Skeletal muscle tissue (tissue), 3 donors: ENCODE measurements at regions not wholly inside any gene's neighbourhood (a gene's known extent, or its start where the extent isn't known, plus 50 kb on each side); places are given as distances from the start of the nearest gene placed in this dataset.
"Not testable (repeated sequence)": the region's sequence is repeated elsewhere in the genome, so short reads cannot be mapped to it uniquely, and the experiment has no call there.

Experiments
- H3K27ac ChIP-seq: one replicate; pipeline ENCODE4 v1.7.0; 2013; ENCODE audit warnings: mild to moderate bottlenecking, low read depth, low read length, inconsistent platforms
- H3K27me3 ChIP-seq, 3 donors: one replicate each; pipeline ENCODE4 v1.7.0; 2013; ENCODE audit warnings: low read length in 3 of 3; ENCODE audit not compliant: control insufficient read depth in 3 of 3, insufficient read depth in 3 of 3
- H3K36me3 ChIP-seq, 3 donors: one replicate each; pipeline ENCODE4 v1.7.0; 2013; ENCODE audit warnings: low read length in 3 of 3; ENCODE audit not compliant: control insufficient read depth in 3 of 3, insufficient read depth in 3 of 3
- H3K4me1 ChIP-seq, 3 donors: one replicate each; pipeline ENCODE4 v1.7.0; 2013; ENCODE audit warnings: low read length in 3 of 3, mild to moderate bottlenecking in 3 of 3; ENCODE audit not compliant: control insufficient read depth in 3 of 3, insufficient read depth in 3 of 3
- H3K4me3 ChIP-seq, 3 donors: one replicate each; pipeline ENCODE4 v1.7.0; 2013; ENCODE audit warnings: low read length in 3 of 3
- H3K9ac ChIP-seq, 3 donors: one replicate each; pipeline ENCODE4 v1.7.0; 2013; ENCODE audit warnings: low read length in 3 of 3, mild to moderate bottlenecking in 3 of 3, moderate library complexity in 2 of 3, low read depth in 1 of 3
- H3K9me3 ChIP-seq, 3 donors: one replicate each; pipeline ENCODE4 v1.7.0; 2013; ENCODE audit warnings: low read length in 3 of 3; ENCODE audit not compliant: control insufficient read depth in 3 of 3
- donor health status: Osteomylitis.

GRCh38 chr10:44101082-44101481 lies 283.8 kb downstream of the CXCL12 start:
- no peak overlapping the region for H3K4me3 ChIP-seq
- no peak overlapping the region for H3K27ac ChIP-seq
- no peaks in the 10 kb centered on the region for H3K27me3 ChIP-seq
- H3K36me3 ChIP-seq: no peaks in the 10 kb centered on the region
- no peaks in the 10 kb centered on the region for H3K4me1 ChIP-seq
- H3K9me3 ChIP-seq: no peaks in the 10 kb centered on the region
- H3K9ac ChIP-seq: no peak overlapping the region

- no peaks in the 10 kb centered on the region for H3K9me3 ChIP-seq
- H3K9ac ChIP-seq: no peak overlapping the region
- no peak overlapping the region for H3K4me3 ChIP-seq
- no peak overlapping the region for H3K27ac ChIP-seq
- H3K4me1 ChIP-seq: no peaks in the 10 kb centered on the region
- H3K36me3 ChIP-seq: no peaks in the 10 kb centered on the region
- no peaks in the 10 kb centered on the region for H3K27me3 ChIP-seq
These were observed 285.4 kb downstream of the CXCL12 start for GRCh38 chr10:44099511-44099910.

GRCh38 chr10:44096217-44096616 lies 288.7 kb downstream of the CXCL12 start:
- not testable (repeated sequence) for H3K36me3 ChIP-seq, H3K27me3 ChIP-seq, H3K9ac ChIP-seq, H3K27ac ChIP-seq, H3K9me3 ChIP-seq, H3K4me3 ChIP-seq, H3K4me1 ChIP-seq

- peaks cover 0 to 2% (median 0%) of the 10 kb centered on the region in 3 donors for H3K9me3 ChIP-seq
- H3K4me1 ChIP-seq: no peaks in the 10 kb centered on the region
- no peak overlapping the region for H3K9ac ChIP-seq
- no peak overlapping the region for H3K4me3 ChIP-seq
- peaks cover 0 to 3% (median 0%) of the 10 kb centered on the region in 3 donors for H3K27me3 ChIP-seq
- no peaks in the 10 kb centered on the region for H3K36me3 ChIP-seq
- H3K27ac ChIP-seq: no peak overlapping the region
These were observed 295.2 kb downstream of the CXCL12 start for GRCh38 chr10:44089671-44090070.

- Histone ChIP-seq H3K9ac (no peak overlapping the region), H3K36me3 (no peaks in the 10 kb centered on the region), H3K4me3 (no peak overlapping the region), H3K27ac (no peak overlapping the region), H3K9me3 (peaks cover 0 to 2% (median 0%) of the 10 kb centered on the region in 3 donors), H3K27me3 (peaks cover 0 to 3% (median 0%) of the 10 kb centered on the region in 3 donors), H3K4me1 (no peaks in the 10 kb centered on the region)
These were observed 297.5 kb downstream of the CXCL12 start for GRCh38 chr10:44087403-44087802.

- Histone ChIP-seq H3K36me3 (no peaks in the 10 kb centered on the region), H3K27me3 (no peaks in the 10 kb centered on the region), H3K4me3 (no peak overlapping the region), H3K27ac (no peak overlapping the region), H3K9ac (no peak overlapping the region), H3K4me1 (no peaks in the 10 kb centered on the region), H3K9me3 (no peaks in the 10 kb centered on the region)
These were observed 301.0 kb downstream of the CXCL12 start for GRCh38 chr10:44083719-44084400.

- H3K27me3 ChIP-seq: no peaks in the 10 kb centered on the region
- no peaks in the 10 kb centered on the region for H3K36me3 ChIP-seq
- H3K4me1 ChIP-seq: no peaks in the 10 kb centered on the region
- H3K9ac ChIP-seq: no peak overlapping the region
- no peak overlapping the region for H3K4me3 ChIP-seq
- no peak overlapping the region for H3K27ac ChIP-seq
- no peaks in the 10 kb centered on the region for H3K9me3 ChIP-seq
These were observed 313.4 kb downstream of the CXCL12 start for GRCh38 chr10:44071479-44071878.

- peaks cover 0 to 6% (median 3%) of the 10 kb centered on the region in 3 donors for H3K4me1 ChIP-seq
- H3K9ac ChIP-seq: no peak overlapping the region
- no peaks in the 10 kb centered on the region for H3K27me3 ChIP-seq
- H3K27ac ChIP-seq: no peak overlapping the region
- no peaks in the 10 kb centered on the region for H3K9me3 ChIP-seq
- H3K4me3 ChIP-seq: no peak overlapping the region
- H3K36me3 ChIP-seq: no peaks in the 10 kb centered on the region
These were observed 314.6 kb downstream of the CXCL12 start for GRCh38 chr10:44070282-44070681.

GRCh38 chr10:44069573-44069972 lies 315.3 kb downstream of the CXCL12 start:
- H3K9me3 ChIP-seq: no peaks in the 10 kb centered on the region
- H3K27me3 ChIP-seq: no peaks in the 10 kb centered on the region
- no peak overlapping the region for H3K9ac ChIP-seq
- H3K27ac ChIP-seq: no peak overlapping the region
- H3K4me1 ChIP-seq: peaks cover 0 to 6% (median 3%) of the 10 kb centered on the region in 3 donors
- no peaks in the 10 kb centered on the region for H3K36me3 ChIP-seq
- no peak overlapping the region for H3K4me3 ChIP-seq

- Histone ChIP-seq H3K27ac (no peak overlapping the region), H3K9me3 (no peaks in the 10 kb centered on the region), H3K4me1 (peaks cover 0 to 6% (median 3%) of the 10 kb centered on the region in 3 donors), H3K27me3 (no peaks in the 10 kb centered on the region), H3K36me3 (no peaks in the 10 kb centered on the region), H3K4me3 (no peak overlapping the region), H3K9ac (no peak overlapping the region)
These were observed 316.0 kb downstream of the CXCL12 start for GRCh38 chr10:44068716-44069482.
